ENCODE measurements at regions not wholly inside any gene's neighbourhood (a gene's known extent, or its start where the extent isn't known, plus 50 kb on each side); places are given as distances from the start of the nearest gene placed in this dataset.

- TF ChIP-seq CTCF (IDR thresholded peaks at IDR 0.05) (no peak), POLR2A (IDR thresholded peaks at IDR 0.05) (no peak), EP300 (IDR thresholded peaks at IDR 0.05) (no peak), POLR2AphosphoS5 (IDR thresholded peaks at IDR 0.05) (no peak)
Observed at GRCh38 chr12:132403636-132404434, 74.4 kb upstream of the GALNT9 start.

Measured in upper lobe of left lung (tissue), 4 donors.